Pancreas (tissue), 10 donors: ENCODE measurements at regions not wholly inside any gene's neighbourhood (a gene's known extent, or its start where the extent isn't known, plus 50 kb on each side); places are given as distances from the start of the nearest gene placed in this dataset.

ENCODE experiments used
- ATAC-seq, 4 donors: fragments of 200-7000 bp; cut with Tn5 transposase; one replicate each; pipeline versions ENCODE4 v1.8.0 to v1.9.1; 2020; ENCODE audit warnings: mild to moderate bottlenecking in 4 of 4, moderate library complexity in 4 of 4
- DNase-seq, 6 donors: peaks; one replicate each; pipeline ENCODE4 v3.0.0-alpha.2; 2020
- FAIRE-seq: peaks from 2 replicates; lab custom pipeline; 2012; peaks lifted over from hg19 to GRCh38; lab: Jason Lieb, UNC
- H3K27ac ChIP-seq, 4 donors: fragments of 200-600 bp; sonication (generic); 1 replicate in 3 of 4; 2 replicates in 1 of 4; pipeline versions ENCODE4 v1.5.0 to v1.8.0; 2020
- H3K27me3 ChIP-seq, 4 donors: fragments of 200-600 bp; one replicate each; pipeline ENCODE4 v1.8.0; 2021
- H3K36me3 ChIP-seq, 3 donors: fragments of 200-600 bp; sonication (generic) in 1 of 3; one replicate each; pipeline versions ENCODE4 v1.5.0 to v1.8.0; 2020 to 2021
- H3K4me1 ChIP-seq, 3 donors: fragments of 200-600 bp; one replicate each; pipeline ENCODE4 v1.8.0; 2021
- H3K4me3 ChIP-seq, 4 donors: fragments of 200-600 bp; sonication (generic) in 2 of 4; one replicate each; pipeline versions ENCODE4 v1.5.0 to v1.8.0; 2020 to 2021
- H3K9me3 ChIP-seq, 4 donors: fragments of 200-600 bp; one replicate each; pipeline ENCODE4 v1.8.0; 2021
- WGBS, 2 donors: extraction: QIAGEN DNeasy Blood & Tissue Kit; methylation state at CpG; one replicate each; pipeline ENCODE4 v1.1.7; 2013; 5-methylcytosine and 5-hydroxymethylcytosine counted together
- intact Hi-C, 3 donors: fragments of 100-400 bp; cut with DNase I; formaldehyde crosslinking; loops; one replicate each; pipeline versions ENCODE4 v1.11.1 to v1.14.2; 2022
- TF ChIP-seq, protein P1 (sequence below), 4 donors: fragments of 200-600 bp; sonication (generic) in 3 of 4; IDR thresholded peaks; one replicate each; pipeline versions ENCODE4 v1.5.0 to v1.8.0; 2021; ENCODE audit warnings: antibody characterized with exemption in 4 of 4
- donor health status: healthy with polysubstance abuse.
- donor health status: DM: no; HTN: no; CAD: no; lungs with moderate emphysema.
- donor health status: DM: no; HTN: no; CAD: no.
- donor health status: control.
- donor health status: control.
- donor health status: Bipolar disorder and iron deficiency.
- donor health status: DM: yes; HTN: yes; CAD: no.
- donor health status: DM: no; HTN: no; CAD: no.
- donor health status: DM: no; HTN: no; CAD: no.
- donor health status: DM: yes; HTN: yes; CAD: no.

GRCh38 chr12:127592245-127592644, 674.7 kb upstream of the TMEM132C start:
- intact Hi-C loops, result no loop called here
- DNase-seq (no peak), FAIRE-seq (no peak), ATAC-seq (no peak)
- Histone ChIP-seq H3K4me3 (no peak overlapping the region), H3K9me3 (no peaks in the 10 kb centered on the region), H3K36me3 (no peaks in the 10 kb centered on the region), H3K27me3 (no peaks in the 10 kb centered on the region), H3K27ac (no peak overlapping the region), H3K4me1 (no peaks in the 10 kb centered on the region)
- TF ChIP-seq, protein P1, sequence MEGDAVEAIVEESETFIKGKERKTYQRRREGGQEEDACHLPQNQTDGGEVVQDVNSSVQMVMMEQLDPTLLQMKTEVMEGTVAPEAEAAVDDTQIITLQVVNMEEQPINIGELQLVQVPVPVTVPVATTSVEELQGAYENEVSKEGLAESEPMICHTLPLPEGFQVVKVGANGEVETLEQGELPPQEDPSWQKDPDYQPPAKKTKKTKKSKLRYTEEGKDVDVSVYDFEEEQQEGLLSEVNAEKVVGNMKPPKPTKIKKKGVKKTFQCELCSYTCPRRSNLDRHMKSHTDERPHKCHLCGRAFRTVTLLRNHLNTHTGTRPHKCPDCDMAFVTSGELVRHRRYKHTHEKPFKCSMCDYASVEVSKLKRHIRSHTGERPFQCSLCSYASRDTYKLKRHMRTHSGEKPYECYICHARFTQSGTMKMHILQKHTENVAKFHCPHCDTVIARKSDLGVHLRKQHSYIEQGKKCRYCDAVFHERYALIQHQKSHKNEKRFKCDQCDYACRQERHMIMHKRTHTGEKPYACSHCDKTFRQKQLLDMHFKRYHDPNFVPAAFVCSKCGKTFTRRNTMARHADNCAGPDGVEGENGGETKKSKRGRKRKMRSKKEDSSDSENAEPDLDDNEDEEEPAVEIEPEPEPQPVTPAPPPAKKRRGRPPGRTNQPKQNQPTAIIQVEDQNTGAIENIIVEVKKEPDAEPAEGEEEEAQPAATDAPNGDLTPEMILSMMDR (IDR thresholded peaks at IDR 0.05), result no peak
- 43 to 50% methylated on average over 5 of the region's 5 CpGs for WGBS, 2 donors

DNA sequence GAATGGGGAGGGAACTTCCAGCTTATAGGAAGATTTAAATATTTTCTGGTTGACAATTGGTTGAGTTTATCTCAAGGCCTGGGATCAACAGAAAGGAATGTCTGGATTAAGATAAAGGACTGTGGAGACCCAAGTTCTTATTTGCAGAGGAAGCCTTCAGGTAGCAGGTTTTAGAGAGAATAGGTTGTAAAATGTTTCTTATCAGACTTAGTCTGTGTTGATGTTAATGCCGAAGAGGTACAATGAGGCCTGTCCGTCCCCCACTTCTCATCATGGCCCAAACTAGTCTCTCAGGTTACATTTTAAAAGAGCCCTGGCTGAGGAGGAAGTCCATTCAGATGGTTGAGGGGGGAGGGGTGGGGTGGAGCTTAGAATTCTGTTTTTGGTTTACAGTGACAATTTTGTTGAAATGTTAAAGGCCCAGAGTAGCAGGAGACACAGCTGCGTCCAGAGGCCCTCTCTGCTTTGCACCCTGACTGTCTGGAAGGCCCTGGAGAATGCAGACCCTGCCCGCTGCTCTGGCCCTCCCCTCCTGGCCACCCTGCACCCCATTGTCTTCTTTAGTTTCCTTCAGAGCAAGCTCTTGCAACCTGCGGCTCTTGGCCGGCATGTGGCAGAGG, 672.5 kb upstream of the TMEM132C start:
- Histone ChIP-seq H3K9me3 (no peaks in the 10 kb centered on the region), H3K4me3 (no peak overlapping the region), H3K27me3 (no peaks in the 10 kb centered on the region), H3K27ac (no peak overlapping the region), H3K36me3 (no peaks in the 10 kb centered on the region), H3K4me1 (no peaks in the 10 kb centered on the region)
- intact Hi-C loops, result no loop called here
- FAIRE-seq (no peak), ATAC-seq (no peak), DNase-seq (no peak)
- TF ChIP-seq, protein P1 (IDR thresholded peaks at IDR 0.05), result no peak
- 73 to 81% methylated on average over 6 of the region's 6 CpGs for WGBS, 2 donors

DNA sequence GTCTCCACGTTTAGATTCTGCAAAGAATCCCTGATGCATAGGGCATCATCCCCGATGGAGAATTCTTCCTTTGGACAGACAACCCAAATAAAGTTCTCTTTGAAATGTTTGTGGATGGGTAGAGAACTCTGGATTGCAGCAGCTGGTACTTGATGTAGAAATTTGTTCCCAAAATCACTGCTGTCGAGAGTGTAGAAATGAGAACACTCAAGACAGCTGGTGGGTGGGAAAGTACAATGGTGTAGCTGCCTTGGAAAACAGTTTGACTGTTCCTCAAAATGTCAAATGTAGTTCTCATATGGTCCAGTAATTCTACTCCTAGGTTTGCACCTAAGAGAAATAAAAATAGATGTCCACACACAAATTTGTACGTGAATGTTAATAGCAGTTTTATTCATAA, 671.5 kb upstream of the TMEM132C start:
- ATAC-seq (no peak), DNase-seq (no peak), FAIRE-seq (no peak)
- 58 to 76% methylated on average over 4 of the region's 4 CpGs for WGBS, 2 donors
- H3K4me1 ChIP-seq, result no peaks in the 10 kb centered on the region
- H3K9me3 ChIP-seq, result no peaks in the 10 kb centered on the region
- no peaks in the 10 kb centered on the region for H3K27me3 ChIP-seq
- H3K36me3 ChIP-seq, result no peaks in the 10 kb centered on the region
- H3K27ac ChIP-seq, result no peak overlapping the region
- no peak overlapping the region for H3K4me3 ChIP-seq
- TF ChIP-seq, protein P1 (IDR thresholded peaks at IDR 0.05), result no peak
- intact Hi-C loops, result no loop called here

DNA sequence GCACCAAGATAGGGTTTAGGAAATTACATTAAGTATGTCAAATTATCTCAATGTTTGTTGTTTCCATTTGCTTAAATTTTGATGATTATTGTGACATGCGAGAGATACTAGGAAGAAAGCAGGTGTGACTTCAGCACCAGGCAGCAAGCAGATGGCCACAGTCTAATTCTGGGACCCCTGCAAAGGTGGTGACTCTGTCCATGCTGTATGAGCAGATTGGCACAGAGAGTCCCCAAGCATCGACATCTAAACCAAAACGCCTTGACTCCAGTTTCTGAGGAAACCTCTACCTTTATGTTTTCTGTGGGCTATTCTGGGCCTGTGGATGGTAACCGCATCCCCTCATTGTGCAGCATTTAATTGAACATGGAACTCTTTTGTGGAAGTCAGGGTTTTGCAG, 670.1 kb upstream of the TMEM132C start:
- H3K4me1 ChIP-seq, result no peaks in the 10 kb centered on the region
- H3K9me3 ChIP-seq, result no peaks in the 10 kb centered on the region
- no peaks in the 10 kb centered on the region for H3K27me3 ChIP-seq
- DNase-seq, result no peak
- WGBS, 2 donors, result 78 to 86% methylated on average over 4 of the region's 4 CpGs
- no peak overlapping the region for H3K4me3 ChIP-seq
- intact Hi-C loops, result no loop called here
- no peaks in the 10 kb centered on the region for H3K36me3 ChIP-seq
- no peak for FAIRE-seq
- no peak for ATAC-seq
- TF ChIP-seq, protein P1 (IDR thresholded peaks at IDR 0.05), result no peak
- H3K27ac ChIP-seq, result no peak overlapping the region

DNA sequence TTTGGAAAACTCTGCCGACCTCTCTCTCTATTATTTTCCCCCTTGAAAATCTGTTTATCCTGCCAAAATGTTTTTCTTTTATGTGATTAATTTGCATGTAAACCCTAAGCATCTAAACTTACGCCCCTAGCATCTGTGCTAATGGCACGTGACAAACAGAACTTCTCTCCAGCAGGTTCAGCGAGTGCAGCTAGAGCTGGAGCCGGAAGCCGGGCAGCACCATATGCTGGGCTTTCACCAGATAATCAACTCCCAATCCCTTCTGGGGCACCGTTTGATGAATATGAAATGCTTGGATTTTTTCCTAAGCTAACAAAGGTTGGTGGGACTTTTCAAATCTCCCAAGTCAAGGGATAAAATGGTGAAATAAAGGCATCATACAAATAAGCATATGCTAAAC, 667.5 kb upstream of the TMEM132C start:
- intact Hi-C loops, result no loop called here
- TF ChIP-seq, protein P1 (IDR thresholded peaks at IDR 0.05), result no peak
- ATAC-seq (no peak), DNase-seq (no peak), FAIRE-seq (no peak)
- WGBS, 2 donors, result 59 to 68% methylated on average over 7 of the region's 7 CpGs
- Histone ChIP-seq H3K27ac (no peak overlapping the region), H3K36me3 (no peaks in the 10 kb centered on the region), H3K27me3 (no peaks in the 10 kb centered on the region), H3K9me3 (no peaks in the 10 kb centered on the region), H3K4me1 (no peaks in the 10 kb centered on the region), H3K4me3 (no peak overlapping the region)
